ENCODE measurements at regions not wholly inside any gene's neighbourhood (a gene's known extent, or its start where the extent isn't known, plus 50 kb on each side); places are given as distances from the start of the nearest gene placed in this dataset.
A peak's percentile ranks its signal among the peaks of the same experiment; 100 is the strongest.

- no peak for DNase-seq
- TF ChIP-seq TEAD4 (IDR thresholded peaks at IDR 0.05; ENCODE audit: borderline replicate concordance, insufficient read depth) (no peak), GABPA (IDR thresholded peaks at IDR 0.05; ENCODE audit: low read depth) (no peak)
- CTCF ChIA-PET, result interaction anchor here (1.3 kb wide), 1 partner anchor 9 kb away, joined by 4 read pairs; no protein-coding TSS in a partner anchor
Measured at GRCh38 chr1:95323123-95323522, 89.1 kb downstream of the RWDD3 start.

GRCh38 chr1:95325349-95325748 lies 91.3 kb downstream of the RWDD3 start:
- H3K27ac ChIP-seq (ENCODE audit: low read depth in 2 of 2, low read length in 1 of 2), result peak overlapping the region in 1 of 2 experiments; percentile 95; a peak in 2 of 4 replicates
- no peaks in the 10 kb centered on the region for H3K9me3 ChIP-seq
- ChIA-PET POLR2A (interaction anchor here (0.5 to 1.4 kb wide), 5 partner anchors 24 to 316 kb away, joined by 3 to 7 read pairs (median 5); no protein-coding TSS in a partner anchor), CTCF (interaction anchor here (0.6 to 2.0 kb wide), 5 partner anchors 16 to 628 kb away, joined by 3 to 6 read pairs (median 3); no protein-coding TSS in a partner anchor)
- H3K4me1 ChIP-seq (ENCODE audit: control insufficient read depth in 1 of 2, insufficient read depth in 2 of 2, low read depth in 1 of 2, low read length in 1 of 2), result peaks cover 0 to 21% of the 10 kb centered on the region in 2 experiments; a peak in 2 of 4 replicates
- DNase-seq, result peak; percentile 22
- no peak overlapping the region for H3K4me2 ChIP-seq
- WGBS (ENCODE audit: low lambda C conversion rate), result 20% methylated on average over 4 of the region's 4 CpGs
- H4K20me1 ChIP-seq (ENCODE audit: insufficient read depth), result no peaks in the 10 kb centered on the region
- no peaks in the 10 kb centered on the region for H3K9me2 ChIP-seq
- no peak for TF ChIP-seq MAX (IDR thresholded peaks at IDR 0.05; ENCODE audit: low read depth)
- no peak for TF ChIP-seq TAF1 (IDR thresholded peaks at IDR 0.05; ENCODE audit: borderline replicate concordance, low read depth, low read length)
- TF ChIP-seq TEAD4 (IDR thresholded peaks at IDR 0.05; ENCODE audit: borderline replicate concordance, insufficient read depth), result no peak
- TF ChIP-seq RAD21 (IDR thresholded peaks at IDR 0.05; ENCODE audit: low read length), result no peak; the same call in 1 of the 2 replicates
- no peak for TF ChIP-seq ELF1 (IDR thresholded peaks at IDR 0.05)
- TF ChIP-seq MXI1 (IDR thresholded peaks at IDR 0.05; ENCODE audit: low read depth, low read length), result no peak
- no peak for TF ChIP-seq JUND (IDR thresholded peaks at IDR 0.05)
- TF ChIP-seq EP300 (IDR thresholded peaks at IDR 0.05; ENCODE audit: borderline replicate concordance in 1 of 2, low read depth in 1 of 2, low read length in 1 of 2), result peak in 1 of 2 experiments; percentile 65; a peak in 1 of 4 replicates
- no peak for TF ChIP-seq NRF1 (IDR thresholded peaks at IDR 0.05; ENCODE audit: low read depth, low read length)
- no peak; the same call in 1 of the 2 replicates for TF ChIP-seq FOXJ3 (CRISPR knock-in tag; IDR thresholded peaks at IDR 0.05)
- TF ChIP-seq GATA2 (CRISPR knock-in tag; IDR thresholded peaks at IDR 0.05), result peak; percentile 54
- TF ChIP-seq MEF2A (IDR thresholded peaks at IDR 0.05; ENCODE audit: borderline replicate concordance, low read depth), result no peak
- no peak for TF ChIP-seq FOSL2 (IDR thresholded peaks at IDR 0.05; ENCODE audit: borderline replicate concordance, low read depth)
- no peak for TF ChIP-seq CHD2 (IDR thresholded peaks at IDR 0.05; ENCODE audit: low read length, partially characterized antibody)
- no peak overlapping the region for H3K4me3 ChIP-seq (ENCODE audit: low read depth in 2 of 2, low read length in 1 of 2)
- no peaks in the 10 kb centered on the region for H3K36me3 ChIP-seq (replicated peaks in 1 of 2; ENCODE audit: control insufficient read depth in 1 of 2, insufficient read depth in 2 of 2, low read length in 1 of 2)
- H2AFZ ChIP-seq (ENCODE audit: low read depth), result no peak overlapping the region
- no peaks in the 10 kb centered on the region for H3K27me3 ChIP-seq (ENCODE audit: insufficient read depth)
- no peaks in the 10 kb centered on the region for H3F3A ChIP-seq (replicated peaks; ENCODE audit: insufficient read depth)
- H3K9ac ChIP-seq, result no peak overlapping the region
- H3K79me2 ChIP-seq (ENCODE audit: insufficient read depth), result no peaks in the 10 kb centered on the region

More at GRCh38 chr1:95323123-95323522, 89.1 kb downstream of the RWDD3 start:
- no peaks in the 10 kb centered on the region for H3K9me3 ChIP-seq
- peaks cover 0 to 21% of the 10 kb centered on the region in 2 experiments; a peak in 2 of 4 replicates for H3K4me1 ChIP-seq (ENCODE audit: control insufficient read depth in 1 of 2, insufficient read depth in 2 of 2, low read depth in 1 of 2, low read length in 1 of 2)
- H3F3A ChIP-seq (replicated peaks; ENCODE audit: insufficient read depth), result no peaks in the 10 kb centered on the region
- H3K4me3 ChIP-seq (ENCODE audit: low read depth in 2 of 2, low read length in 1 of 2), result no peak overlapping the region
- POLR2A ChIA-PET, result no interaction called here
- H3K9me2 ChIP-seq, result no peaks in the 10 kb centered on the region
- H2AFZ ChIP-seq (ENCODE audit: low read depth), result no peak overlapping the region
- no peaks in the 10 kb centered on the region for H3K79me2 ChIP-seq (ENCODE audit: insufficient read depth)
- no peak overlapping the region for H3K9ac ChIP-seq
- H3K4me2 ChIP-seq, result no peak overlapping the region
- H3K27ac ChIP-seq (ENCODE audit: low read depth in 2 of 2, low read length in 1 of 2), result peak overlapping the region in 1 of 2 experiments; percentile 95; a peak in 2 of 4 replicates
- H4K20me1 ChIP-seq (ENCODE audit: insufficient read depth), result no peaks in the 10 kb centered on the region
- no peaks in the 10 kb centered on the region for H3K27me3 ChIP-seq (ENCODE audit: insufficient read depth)
- 0% methylated on average over 1 of the region's 1 CpG for WGBS (ENCODE audit: low lambda C conversion rate)
- no peaks in the 10 kb centered on the region for H3K36me3 ChIP-seq (replicated peaks in 1 of 2; ENCODE audit: control insufficient read depth in 1 of 2, insufficient read depth in 2 of 2, low read length in 1 of 2)

Data from SK-N-SH (cell line).